HEK293T (cell line): ENCODE measurements at regions not wholly inside any gene's neighbourhood (a gene's known extent, or its start where the extent isn't known, plus 50 kb on each side); places are given as distances from the start of the nearest gene placed in this dataset.

Experiments
- ARNT ChIP-seq: fragments of 450-650 bp; IDR thresholded peaks from 2 replicates; pipeline ENCODE4 v1.6.1; 2017; ENCODE audit warnings: mild to moderate bottlenecking
- BHLHE40 ChIP-seq: fragments of 450-650 bp; IDR thresholded peaks from 2 replicates; pipeline ENCODE4 v1.6.1; 2016; ENCODE audit warnings: mild to moderate bottlenecking, moderate library complexity, borderline replicate concordance
- ELF4 ChIP-seq: fragments of 450-650 bp; IDR thresholded peaks from 2 replicates; pipeline ENCODE4 v1.6.1; 2017; ENCODE audit warnings: antibody characterized with exemption
- FOXA1 ChIP-seq: fragments of 450-650 bp; IDR thresholded peaks from 2 replicates; pipeline ENCODE4 v1.6.1; 2016; ENCODE audit warnings: mild to moderate bottlenecking
- FOXK2 ChIP-seq: fragments of 450-650 bp; IDR thresholded peaks from 2 replicates; pipeline ENCODE4 v1.6.1; 2016; ENCODE audit warnings: mild to moderate bottlenecking
- FOXM1 ChIP-seq: fragments of 450-650 bp; IDR thresholded peaks from 2 replicates; pipeline ENCODE4 v1.6.1; 2017; ENCODE audit warnings: mild to moderate bottlenecking, borderline replicate concordance
- HDGF ChIP-seq: fragments of 450-650 bp; IDR thresholded peaks from 2 replicates; pipeline ENCODE4 v1.6.1; 2017; ENCODE audit warnings: antibody characterized with exemption, borderline replicate concordance
- L3MBTL2 ChIP-seq: fragments of 450-650 bp; conservative IDR thresholded peaks from 2 replicates; pipeline ENCODE4 v1.6.1; 2016; ENCODE audit warnings: mild to moderate bottlenecking
- LEF1 ChIP-seq: fragments of 450-650 bp; IDR thresholded peaks from 2 replicates; pipeline ENCODE4 v1.6.1; 2017; ENCODE audit warnings: mild to moderate bottlenecking, borderline replicate concordance
- NFRKB ChIP-seq: fragments of 450-650 bp; IDR thresholded peaks from 2 replicates; pipeline ENCODE4 v1.6.1; 2016; ENCODE audit warnings: mild to moderate bottlenecking, moderate library complexity
- SP1 ChIP-seq: fragments of 450-650 bp; IDR thresholded peaks from 2 replicates; pipeline ENCODE4 v1.6.1; 2017
- SUZ12 ChIP-seq: fragments of 450-650 bp; IDR thresholded peaks from 2 replicates; pipeline ENCODE4 v1.6.1; 2016; ENCODE audit warnings: mild to moderate bottlenecking
- TARDBP ChIP-seq: fragments of 450-650 bp; IDR thresholded peaks from 2 replicates; pipeline ENCODE4 v1.6.1; 2016
- TF ChIP-seq, protein P1 (sequence below): fragments of 450-650 bp; IDR thresholded peaks from 2 replicates; pipeline ENCODE4 v1.6.1; 2016

DNA sequence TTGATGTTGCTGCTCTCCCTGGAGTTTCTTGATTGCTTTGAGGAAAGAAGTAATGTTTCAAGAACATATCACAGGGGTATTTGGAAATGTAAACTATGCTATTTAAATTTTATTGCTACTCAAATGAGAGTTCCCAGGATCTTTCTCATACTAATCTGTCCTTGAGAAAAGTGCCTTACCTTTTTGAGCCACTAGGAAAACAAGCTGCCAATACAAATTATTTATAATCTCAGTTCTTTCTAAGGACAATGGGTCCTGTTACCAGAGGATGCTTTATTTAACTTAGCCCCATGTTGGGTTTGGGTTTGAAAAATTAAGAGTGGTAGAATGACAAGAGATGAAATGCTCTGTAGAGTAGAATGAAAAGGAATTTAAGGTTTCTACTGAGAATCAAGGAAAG lies 258.2 kb upstream of the PRKD1 start:
- TF ChIP-seq SP1 (no peak), HDGF (no peak), FOXK2 (no peak), SUZ12 (no peak), LEF1 (no peak), BHLHE40 (no peak), NFRKB (no peak), ARNT (no peak), ELF4 (no peak), FOXM1 (no peak), FOXA1 (no peak), TARDBP (no peak), L3MBTL2 (no peak)
- TF ChIP-seq, protein P1, sequence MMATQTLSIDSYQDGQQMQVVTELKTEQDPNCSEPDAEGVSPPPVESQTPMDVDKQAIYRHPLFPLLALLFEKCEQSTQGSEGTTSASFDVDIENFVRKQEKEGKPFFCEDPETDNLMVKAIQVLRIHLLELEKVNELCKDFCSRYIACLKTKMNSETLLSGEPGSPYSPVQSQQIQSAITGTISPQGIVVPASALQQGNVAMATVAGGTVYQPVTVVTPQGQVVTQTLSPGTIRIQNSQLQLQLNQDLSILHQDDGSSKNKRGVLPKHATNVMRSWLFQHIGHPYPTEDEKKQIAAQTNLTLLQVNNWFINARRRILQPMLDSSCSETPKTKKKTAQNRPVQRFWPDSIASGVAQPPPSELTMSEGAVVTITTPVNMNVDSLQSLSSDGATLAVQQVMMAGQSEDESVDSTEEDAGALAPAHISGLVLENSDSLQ: no peak
